ENCODE measurements at regions not wholly inside any gene's neighbourhood (a gene's known extent, or its start where the extent isn't known, plus 50 kb on each side); places are given as distances from the start of the nearest gene placed in this dataset.

GRCh38 chr13:104408733-104409132 is 1342.5 kb upstream of the SLC10A2 start:
- no peaks in the 10 kb centered on the region for H3K36me3 Mint-ChIP-seq (ENCODE audit: low read depth)
- H3K27me3 Mint-ChIP-seq (ENCODE audit: low read depth): no peaks in the 10 kb centered on the region
- no peak overlapping the region for H3K4me3 Mint-ChIP-seq
- H3K4me1 Mint-ChIP-seq: no peaks in the 10 kb centered on the region
- no peaks in the 10 kb centered on the region for H3K9me3 Mint-ChIP-seq
- H3K27ac Mint-ChIP-seq: no peak overlapping the region
- no peak for TF ChIP-seq CTCF (IDR thresholded peaks at IDR 0.05; ENCODE audit: unreplicated experiment in 3 of 3)

GRCh38 chr13:104404325-104404724 is 1338.1 kb upstream of the SLC10A2 start:
- H3K27ac Mint-ChIP-seq: no peak overlapping the region
- no peak for TF ChIP-seq CTCF (IDR thresholded peaks at IDR 0.05; ENCODE audit: unreplicated experiment in 3 of 3)
- no peaks in the 10 kb centered on the region for H3K4me1 Mint-ChIP-seq
- peaks cover 2% of the 10 kb centered on the region for H3K9me3 Mint-ChIP-seq
- H3K27me3 Mint-ChIP-seq (ENCODE audit: low read depth): no peaks in the 10 kb centered on the region
- no peaks in the 10 kb centered on the region for H3K36me3 Mint-ChIP-seq (ENCODE audit: low read depth)
- H3K4me3 Mint-ChIP-seq: no peak overlapping the region

GRCh38 chr13:104389691-104390090 is 1323.5 kb upstream of the SLC10A2 start:
- no peak overlapping the region for H3K27ac Mint-ChIP-seq
- H3K36me3 Mint-ChIP-seq (ENCODE audit: low read depth): no peaks in the 10 kb centered on the region
- H3K9me3 Mint-ChIP-seq: peaks cover 8% of the 10 kb centered on the region
- H3K27me3 Mint-ChIP-seq (ENCODE audit: low read depth): no peaks in the 10 kb centered on the region
- TF ChIP-seq CTCF (IDR thresholded peaks at IDR 0.05; ENCODE audit: unreplicated experiment in 3 of 3): no peak
- no peaks in the 10 kb centered on the region for H3K4me1 Mint-ChIP-seq
- no peak overlapping the region for H3K4me3 Mint-ChIP-seq

- H3K4me1 Mint-ChIP-seq: no peaks in the 10 kb centered on the region
- H3K36me3 Mint-ChIP-seq (ENCODE audit: low read depth): no peaks in the 10 kb centered on the region
- no peak overlapping the region for H3K4me3 Mint-ChIP-seq
- TF ChIP-seq CTCF (IDR thresholded peaks at IDR 0.05; ENCODE audit: unreplicated experiment in 3 of 3): no peak
- no peak overlapping the region for H3K27ac Mint-ChIP-seq
- peaks cover 8% of the 10 kb centered on the region for H3K9me3 Mint-ChIP-seq
- H3K27me3 Mint-ChIP-seq (ENCODE audit: low read depth): no peaks in the 10 kb centered on the region
Measured at GRCh38 chr13:104387510-104387909, 1321.3 kb upstream of the SLC10A2 start.

GRCh38 chr13:104385404-104385803 is 1319.2 kb upstream of the SLC10A2 start:
- Mint-ChIP-seq H3K36me3 (ENCODE audit: low read depth) (no peaks in the 10 kb centered on the region), H3K27me3 (ENCODE audit: low read depth) (no peaks in the 10 kb centered on the region), H3K4me1 (no peaks in the 10 kb centered on the region), H3K9me3 (peaks cover 8% of the 10 kb centered on the region), H3K27ac (no peak overlapping the region), H3K4me3 (no peak overlapping the region)
- no peak for TF ChIP-seq CTCF (IDR thresholded peaks at IDR 0.05; ENCODE audit: unreplicated experiment in 3 of 3)

GRCh38 chr13:104382951-104383350 is 1316.7 kb upstream of the SLC10A2 start:
- Mint-ChIP-seq H3K27me3 (ENCODE audit: low read depth) (peaks cover 1% of the 10 kb centered on the region), H3K4me3 (no peak overlapping the region), H3K27ac (no peak overlapping the region), H3K4me1 (no peaks in the 10 kb centered on the region), H3K36me3 (ENCODE audit: low read depth) (no peaks in the 10 kb centered on the region), H3K9me3 (peaks cover 2% of the 10 kb centered on the region)
- no peak for TF ChIP-seq CTCF (IDR thresholded peaks at IDR 0.05; ENCODE audit: unreplicated experiment in 3 of 3)
